ENCODE measurements at regions not wholly inside any gene's neighbourhood (a gene's known extent, or its start where the extent isn't known, plus 50 kb on each side); places are given as distances from the start of the nearest gene placed in this dataset.

GRCh38 chr2:39995005-39995737 lies 216.1 kb upstream of the THUMPD2 start:
- no peak for TF ChIP-seq CTCF (conservative IDR thresholded peaks at IDR 0.05 in 1 of 2, IDR thresholded peaks at IDR 0.05 in 1 of 2; ENCODE audit: extremely low read depth in 1 of 2, insufficient read depth in 1 of 2, low read depth in 1 of 2, low read length in 2 of 2)
- no peak for TF ChIP-seq EZH2 (IDR thresholded peaks at IDR 0.05; ENCODE audit: borderline replicate concordance, low read length)

Data from mammary epithelial cell (primary cell).